Heart left ventricle (tissue), 13 donors: ENCODE measurements at regions not wholly inside any gene's neighbourhood (a gene's known extent, or its start where the extent isn't known, plus 50 kb on each side); places are given as distances from the start of the nearest gene placed in this dataset.

Experiments used
- POLR2A ChIP-seq, 2 donors: fragments of 450-650 bp; IDR thresholded peaks; one replicate each; pipeline ENCODE4 v1.6.1; 2017; ENCODE audit warnings: antibody characterized with exemption in 2 of 2, mild to moderate bottlenecking in 2 of 2, moderate library complexity in 2 of 2
- TF ChIP-seq, protein P1 (sequence below), 12 donors: fragments of 200-600 bp; sonication (generic) in 4 of 12; IDR thresholded peaks; one replicate each; pipeline versions ENCODE4 v1.5.0 to v1.8.0; 2018 to 2022; ENCODE audit warnings: antibody characterized with exemption in 12 of 12, mild to moderate bottlenecking in 5 of 12
- donor health status: ischemic (EF 13 %, LVEDD 7.1; RV severe dilation, severe dysfunction).
- donor health status: DM: no; HTN: yes; CAD: no.
- donor health status: DM: no; HTN: no; CAD: no.
- donor health status: ischemic (EF 25% LVEDD 6.9; RV normal size, moderate dysfunction).
- donor health status: ischemic (EF 25% LVEDD 5.7; RV mildly dilated, moderate dysfunction).
- donor health status: ischemic (EF 35%, LVEDD 5.7; RV mildly dilated, moderate dysfunction).
- donor health status: nonischemic (EF 11% LVEDD 7.7; RV severe dilation, severe dysfunction).
- donor health status: DM: yes; HTN: yes; CAD: no.
- donor health status: PGD.
- donor health status: ischemic (EF 29% LVEDD 5.4; RV normal size, mild dysfunction).
- donor health status: nonischemic (EF 23%, LVEDD 6.1; RV moderate dilation, normal function).

DNA sequence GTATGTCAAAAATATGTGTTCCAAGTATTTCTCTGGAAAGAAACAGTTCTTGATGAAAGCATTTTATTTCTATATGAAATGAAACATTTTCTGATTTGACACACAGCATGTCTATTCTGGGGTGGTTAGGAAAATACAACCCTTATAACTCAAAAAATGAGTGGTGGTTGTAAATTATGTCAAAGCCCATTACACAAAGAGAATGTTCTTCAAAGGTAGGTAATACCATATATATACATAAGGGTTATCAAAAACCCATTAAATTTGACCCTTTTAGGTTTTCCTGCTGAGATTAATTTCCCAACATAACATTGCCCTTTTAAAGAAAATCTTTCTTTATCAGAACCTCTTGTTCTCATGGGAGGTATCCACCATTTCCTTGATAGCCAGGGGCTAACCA, 420.5 kb upstream of the TECRL start:
- TF ChIP-seq, protein P1, sequence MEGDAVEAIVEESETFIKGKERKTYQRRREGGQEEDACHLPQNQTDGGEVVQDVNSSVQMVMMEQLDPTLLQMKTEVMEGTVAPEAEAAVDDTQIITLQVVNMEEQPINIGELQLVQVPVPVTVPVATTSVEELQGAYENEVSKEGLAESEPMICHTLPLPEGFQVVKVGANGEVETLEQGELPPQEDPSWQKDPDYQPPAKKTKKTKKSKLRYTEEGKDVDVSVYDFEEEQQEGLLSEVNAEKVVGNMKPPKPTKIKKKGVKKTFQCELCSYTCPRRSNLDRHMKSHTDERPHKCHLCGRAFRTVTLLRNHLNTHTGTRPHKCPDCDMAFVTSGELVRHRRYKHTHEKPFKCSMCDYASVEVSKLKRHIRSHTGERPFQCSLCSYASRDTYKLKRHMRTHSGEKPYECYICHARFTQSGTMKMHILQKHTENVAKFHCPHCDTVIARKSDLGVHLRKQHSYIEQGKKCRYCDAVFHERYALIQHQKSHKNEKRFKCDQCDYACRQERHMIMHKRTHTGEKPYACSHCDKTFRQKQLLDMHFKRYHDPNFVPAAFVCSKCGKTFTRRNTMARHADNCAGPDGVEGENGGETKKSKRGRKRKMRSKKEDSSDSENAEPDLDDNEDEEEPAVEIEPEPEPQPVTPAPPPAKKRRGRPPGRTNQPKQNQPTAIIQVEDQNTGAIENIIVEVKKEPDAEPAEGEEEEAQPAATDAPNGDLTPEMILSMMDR (IDR thresholded peaks at IDR 0.05), result no peak
- TF ChIP-seq POLR2A (IDR thresholded peaks at IDR 0.05), result no peak
